ES-I3 (cell line): ENCODE measurements at regions not wholly inside any gene's neighbourhood (a gene's known extent, or its start where the extent isn't known, plus 50 kb on each side); places are given as distances from the start of the nearest gene placed in this dataset.
"Not testable (repeated sequence)": the region's sequence is repeated elsewhere in the genome, so short reads cannot be mapped to it uniquely, and the experiment has no call there.

Source experiments
- H3K36me3 ChIP-seq: 2 replicates; pipeline ENCODE4 v1.6.1; 2013; ENCODE audit warnings: mild to moderate bottlenecking, low read length, control low read depth, moderate library complexity; ENCODE audit not compliant: insufficient read depth
- H3K4me1 ChIP-seq: 2 replicates; pipeline ENCODE4 v1.6.1; 2013; ENCODE audit warnings: mild to moderate bottlenecking, control low read depth, low read length; ENCODE audit not compliant: insufficient read depth
- H3K9ac ChIP-seq: 2 replicates; pipeline ENCODE4 v1.6.1; 2013; ENCODE audit warnings: low read depth, mild to moderate bottlenecking, low read length, moderate library complexity
- H3K9me3 ChIP-seq: 2 replicates; pipeline ENCODE4 v1.6.1; 2013; ENCODE audit warnings: mild to moderate bottlenecking, low read length, moderate library complexity; ENCODE audit not compliant: control insufficient read depth, insufficient read depth

GRCh38 chr4:159705334-159705733 is 602.5 kb downstream of the RAPGEF2 start:
- no peak overlapping the region for H3K9ac ChIP-seq
- no peaks in the 10 kb centered on the region for H3K36me3 ChIP-seq
- no peaks in the 10 kb centered on the region; the same call in 1 of the 2 replicates for H3K9me3 ChIP-seq
- no peaks in the 10 kb centered on the region for H3K4me1 ChIP-seq

GRCh38 chr4:159706704-159707103 is 603.8 kb downstream of the RAPGEF2 start:
- Histone ChIP-seq H3K4me1 (no peaks in the 10 kb centered on the region), H3K9me3 (no peaks in the 10 kb centered on the region; the same call in 1 of the 2 replicates), H3K9ac (no peak overlapping the region)

GRCh38 chr4:159715180-159715579 is 612.3 kb downstream of the RAPGEF2 start:
- H3K36me3 ChIP-seq, H3K9me3 ChIP-seq, H3K4me1 ChIP-seq, H3K9ac ChIP-seq: not testable (repeated sequence)

More at GRCh38 chr4:159706704-159707103, 603.8 kb downstream of the RAPGEF2 start:
- H3K36me3 ChIP-seq: no peaks in the 10 kb centered on the region

- no peaks in the 10 kb centered on the region for H3K36me3 ChIP-seq
- H3K4me1 ChIP-seq: no peaks in the 10 kb centered on the region
- H3K9ac ChIP-seq: no peak overlapping the region
- H3K9me3 ChIP-seq: no peaks in the 10 kb centered on the region
These were observed 616.7 kb downstream of the RAPGEF2 start for GRCh38 chr4:159719531-159719930.

GRCh38 chr4:159722052-159722451 is 619.2 kb downstream of the RAPGEF2 start:
- no peaks in the 10 kb centered on the region for H3K9me3 ChIP-seq
- H3K36me3 ChIP-seq: no peaks in the 10 kb centered on the region
- H3K4me1 ChIP-seq: no peaks in the 10 kb centered on the region
- H3K9ac ChIP-seq: no peak overlapping the region

GRCh38 chr4:159722918-159723317 is 620.0 kb downstream of the RAPGEF2 start:
- no peak overlapping the region for H3K9ac ChIP-seq

GRCh38 chr4:159723341-159724048 is 620.6 kb downstream of the RAPGEF2 start:
- Histone ChIP-seq H3K9ac (no peak overlapping the region), H3K36me3 (no peaks in the 10 kb centered on the region), H3K9me3 (no peaks in the 10 kb centered on the region)

More at GRCh38 chr4:159722918-159723317, 620.0 kb downstream of the RAPGEF2 start:
- H3K36me3 ChIP-seq: no peaks in the 10 kb centered on the region
- H3K9me3 ChIP-seq: no peaks in the 10 kb centered on the region
- no peaks in the 10 kb centered on the region for H3K4me1 ChIP-seq

GRCh38 chr4:159725571-159725970 is 622.7 kb downstream of the RAPGEF2 start:
- Histone ChIP-seq H3K9ac (no peak overlapping the region), H3K4me1 (no peaks in the 10 kb centered on the region), H3K9me3 (no peaks in the 10 kb centered on the region), H3K36me3 (no peaks in the 10 kb centered on the region)

More at GRCh38 chr4:159723341-159724048, 620.6 kb downstream of the RAPGEF2 start:
- H3K4me1 ChIP-seq: no peaks in the 10 kb centered on the region

- peaks cover 6% of the 10 kb centered on the region; the same call in 1 of the 2 replicates for H3K4me1 ChIP-seq
- H3K9me3 ChIP-seq: no peaks in the 10 kb centered on the region
- H3K36me3 ChIP-seq: no peaks in the 10 kb centered on the region
- H3K9ac ChIP-seq: no peak overlapping the region
These were observed 632.7 kb downstream of the RAPGEF2 start for GRCh38 chr4:159735281-159736207.

- Histone ChIP-seq H3K4me1 (peaks cover 6% of the 10 kb centered on the region; the same call in 1 of the 2 replicates), H3K9ac (no peak overlapping the region)
These were observed 633.5 kb downstream of the RAPGEF2 start for GRCh38 chr4:159736411-159736810.

GRCh38 chr4:159743971-159744370 is 641.1 kb downstream of the RAPGEF2 start:
- H3K9ac ChIP-seq: no peak overlapping the region
- H3K36me3 ChIP-seq: no peaks in the 10 kb centered on the region
- H3K9me3 ChIP-seq: no peaks in the 10 kb centered on the region
- no peaks in the 10 kb centered on the region for H3K4me1 ChIP-seq

More at GRCh38 chr4:159736411-159736810, 633.5 kb downstream of the RAPGEF2 start:
- Histone ChIP-seq H3K9me3 (no peaks in the 10 kb centered on the region), H3K36me3 (no peaks in the 10 kb centered on the region)

- no peaks in the 10 kb centered on the region for H3K9me3 ChIP-seq
- H3K36me3 ChIP-seq: no peaks in the 10 kb centered on the region
- H3K9ac ChIP-seq: no peak overlapping the region
- H3K4me1 ChIP-seq: no peaks in the 10 kb centered on the region
These were observed 645.1 kb downstream of the RAPGEF2 start for GRCh38 chr4:159747983-159748382.

GRCh38 chr4:159748834-159749444 is 646.1 kb downstream of the RAPGEF2 start:
- Histone ChIP-seq H3K9me3 (no peaks in the 10 kb centered on the region), H3K4me1 (no peaks in the 10 kb centered on the region), H3K9ac (no peak overlapping the region), H3K36me3 (no peaks in the 10 kb centered on the region)

GRCh38 chr4:159757499-159757898 is 654.6 kb downstream of the RAPGEF2 start:
- Histone ChIP-seq H3K9ac (no peak overlapping the region), H3K9me3 (peaks cover 4% of the 10 kb centered on the region; the same call in 1 of the 2 replicates), H3K36me3 (no peaks in the 10 kb centered on the region), H3K4me1 (no peaks in the 10 kb centered on the region)
